Endothelial cell of umbilical vein (primary cell): ENCODE measurements at regions not wholly inside any gene's neighbourhood (a gene's known extent, or its start where the extent isn't known, plus 50 kb on each side); places are given as distances from the start of the nearest gene placed in this dataset.

ENCODE experiments used
- BruUV-seq: library from RNA; stranded (reverse); fragments of 400-500 nt; replicated peaks from 2 replicates; lab custom pipeline; 2021; lab: Mats Ljungman, UMichigan
- CTCF ChIA-PET: fragments of 300-600, 350-600 bp; sonication (Branson Sonifier 250); formaldehyde crosslinking; loops from one replicate; lab custom pipeline; 2021; ENCODE audit warnings: antibody characterized with exemption, inconsistent platforms; lab: Charles Lee
- POLR2A ChIA-PET: fragments of 300-600, 350-600 bp; sonication (Branson Sonifier 250); formaldehyde crosslinking; loops from one replicate; lab custom pipeline; 2021; ENCODE audit warnings: antibody characterized with exemption, inconsistent platforms; lab: Charles Lee
- DNase-seq: peaks from one replicate; pipeline ENCODE4 v3.0.0-alpha.2; 2011; ENCODE audit warnings: low read depth, low spot score
- FAIRE-seq: peaks from 2 replicates; lab custom pipeline; 2011; peaks lifted over from hg19 to GRCh38; lab: Jason Lieb, UNC
- H2AFZ ChIP-seq: 2 replicates; pipeline ENCODE4 v1.6.0; 2012; ENCODE audit warnings: low read depth, low read length, control low read depth, inconsistent platforms
- H3K27ac ChIP-seq: 2 replicates; pipeline ENCODE4 v1.5.1; 2011; ENCODE audit warnings: low read depth, mild to moderate bottlenecking, control low read depth, low read length, moderate library complexity; ENCODE audit not compliant: insufficient read depth
- H3K27me3 ChIP-seq, 2 experiments: 2 replicates each; pipeline versions ENCODE4 v1.6.0 to v1.6.1; 2011; ENCODE audit warnings: low read length in 2 of 2, mixed read lengths in 1 of 2; ENCODE audit not compliant: control insufficient read depth in 2 of 2, insufficient read depth in 2 of 2
- H3K36me3 ChIP-seq, 2 experiments: 2 replicates in 1 of 2; 3 replicates in 1 of 2; pipeline ENCODE4 v1.5.1; 2011; ENCODE audit warnings: low read length in 2 of 2, mild to moderate bottlenecking in 1 of 2, moderate library complexity in 1 of 2; ENCODE audit not compliant: control insufficient read depth in 2 of 2, insufficient read depth in 2 of 2; ENCODE audit errors: extremely low read depth in 1 of 2
- H3K4me1 ChIP-seq: 3 replicates; pipeline ENCODE4 v1.5.1; 2011; ENCODE audit warnings: mild to moderate bottlenecking, low read length; ENCODE audit not compliant: control insufficient read depth, insufficient read depth; ENCODE audit errors: extremely low read depth
- H3K4me2 ChIP-seq: 2 replicates; pipeline ENCODE4 v1.6.1; 2011; ENCODE audit warnings: low read length, control low read depth, mixed read lengths; ENCODE audit not compliant: insufficient read depth
- H3K4me3 ChIP-seq, 3 experiments: fragments of 200-600 bp in 1 of 3; sonication (generic), shearing (Covaris generic) in 1 of 3; replicated peaks in 1 of 3; 2 replicates each; pipeline ENCODE4 v1.5.1; 2011 to 2016; ENCODE audit warnings: control low read depth in 3 of 3, low read length in 3 of 3, mild to moderate bottlenecking in 2 of 3, inconsistent platforms in 1 of 3, low read depth in 1 of 3, moderate library complexity in 1 of 3; ENCODE audit not compliant: insufficient read depth in 1 of 3
- H3K79me2 ChIP-seq: 2 replicates; pipeline ENCODE4 v1.6.0; 2012; ENCODE audit warnings: low read length, inconsistent platforms; ENCODE audit not compliant: control insufficient read depth, insufficient read depth
- H3K9ac ChIP-seq: replicated peaks from 2 replicates; pipeline ENCODE3; 2011; ENCODE audit warnings: low read length, control low read depth; ENCODE audit not compliant: insufficient read depth; ENCODE audit errors: extremely low read depth
- H3K9me1 ChIP-seq: replicated peaks from 3 replicates; pipeline ENCODE4 v1.6.0; 2011; ENCODE audit warnings: mild to moderate bottlenecking, low read length; ENCODE audit not compliant: control insufficient read depth, insufficient read depth; ENCODE audit errors: extremely low read depth
- H3K9me3 ChIP-seq: replicated peaks from 2 replicates; pipeline ENCODE4 v1.5.1; 2012; ENCODE audit warnings: low read length, inconsistent platforms; ENCODE audit not compliant: control insufficient read depth, insufficient read depth
- H4K20me1 ChIP-seq: replicated peaks from 2 replicates; pipeline ENCODE3; 2011; ENCODE audit warnings: mild to moderate bottlenecking, low read length; ENCODE audit not compliant: control insufficient read depth, insufficient read depth; ENCODE audit errors: extremely low read depth
- CTCF ChIP-seq, 2 donors: IDR thresholded peaks; 1 replicate in 1 of 2; 2 replicates in 1 of 2; pipeline ENCODE4 v1.5.1; 2011; ENCODE audit warnings: low read length in 2 of 2, mild to moderate bottlenecking in 2 of 2, moderate library complexity in 2 of 2, control low read depth in 1 of 2, inconsistent platforms in 1 of 2, low read depth in 1 of 2; ENCODE audit not compliant: insufficient read depth in 1 of 2; ENCODE audit errors: extremely low read depth in 1 of 2
- EZH2 ChIP-seq: IDR thresholded peaks from 2 replicates; pipeline ENCODE4 v1.6.1; 2012; ENCODE audit warnings: borderline replicate concordance, low read depth, mild to moderate bottlenecking, moderate library complexity, low read length, inconsistent platforms; ENCODE audit not compliant: severe bottlenecking
- FOS ChIP-seq: IDR thresholded peaks from 2 replicates; pipeline ENCODE4 v1.6.1; 2011; ENCODE audit warnings: mild to moderate bottlenecking, low read length, moderate library complexity, borderline replicate concordance; ENCODE audit not compliant: insufficient read depth
- GATA2 ChIP-seq: IDR thresholded peaks from 2 replicates; pipeline ENCODE4 v1.7.0; 2011; ENCODE audit warnings: low read depth, mild to moderate bottlenecking, moderate library complexity, mixed read lengths, low read length; ENCODE audit not compliant: insufficient read length, insufficient read depth
- JUN ChIP-seq: IDR thresholded peaks from 2 replicates; pipeline ENCODE4 v1.6.1; 2011; ENCODE audit warnings: borderline replicate concordance, low read depth; ENCODE audit not compliant: insufficient read length, insufficient read depth
- MAX ChIP-seq: IDR thresholded peaks from 2 replicates; pipeline ENCODE4 v1.6.1; 2011; ENCODE audit not compliant: insufficient read depth, insufficient read length
- MYC ChIP-seq: IDR thresholded peaks from one replicate; pipeline ENCODE4 v1.6.1; 2011; ENCODE audit warnings: mild to moderate bottlenecking, low read depth, low read length
- POLR2A ChIP-seq: IDR thresholded peaks from 2 replicates; pipeline ENCODE4 v1.6.1; 2012; ENCODE audit warnings: low read depth, mild to moderate bottlenecking, control low read depth, low read length
- POLR2AphosphoS5 ChIP-seq: IDR thresholded peaks from 2 replicates; pipeline ENCODE4 v1.6.1; 2012; ENCODE audit warnings: low read depth, mild to moderate bottlenecking, control low read depth, low read length, moderate library complexity; ENCODE audit not compliant: insufficient read depth
- dilution Hi-C: fragments of 300-500 bp; cut with MboI; formaldehyde crosslinking; loops from one replicate; pipeline ENCODE4 v1.15.0; 2019; ENCODE audit warnings: low sequenced_read_pairs; ENCODE audit not compliant: extremely low pct_ligation_motif_present
- intact Hi-C: fragments of 100-400 bp; cut with micrococcal nuclease; formaldehyde crosslinking; loops from one replicate; pipeline ENCODE4 v1.10.0; 2022

GRCh38 chr1:218683242-218683641 is 338.1 kb downstream of the TGFB2 start:
- no peaks in the 10 kb centered on the region for H3K9me3 ChIP-seq
- H3K4me2 ChIP-seq = no peak overlapping the region
- ChIA-PET POLR2A (no interaction called here), CTCF (interaction anchor here (1.4 to 1.8 kb wide), 2 partner anchors 11 to 384 kb away, joined by 4 to 5 read pairs; no protein-coding TSS in a partner anchor)
- no peak overlapping the region for H3K4me3 ChIP-seq
- no peak overlapping the region for H3K27ac ChIP-seq
- no peaks in the 10 kb centered on the region for H3K27me3 ChIP-seq
- no peaks in the 10 kb centered on the region for H4K20me1 ChIP-seq
- FAIRE-seq (no peak), DNase-seq (no peak)
- dilution Hi-C loops = no loop called here
- H3K79me2 ChIP-seq = no peaks in the 10 kb centered on the region
- H3K9ac ChIP-seq = no peak overlapping the region
- TF ChIP-seq MAX (no peak), FOS (no peak), POLR2A (no peak), CTCF (IDR thresholded peaks at IDR 0.05; ENCODE audit: extremely low read depth in 1 of 2, insufficient read depth in 1 of 2, low read depth in 1 of 2, low read length in 2 of 2) (no peak), POLR2AphosphoS5 (no peak), GATA2 (no peak), MYC (no peak), JUN (no peak), EZH2 (no peak)
- no peaks in the 10 kb centered on the region for H3K4me1 ChIP-seq
- H3K36me3 ChIP-seq = no peaks in the 10 kb centered on the region
- intact Hi-C loops = no loop called here
- H2AFZ ChIP-seq = no peak overlapping the region
- H3K9me1 ChIP-seq = no peaks in the 10 kb centered on the region
- no TSS peak for BruUV-seq
